Renal cortical epithelial cell (primary cell): ENCODE measurements at regions not wholly inside any gene's neighbourhood (a gene's known extent, or its start where the extent isn't known, plus 50 kb on each side); places are given as distances from the start of the nearest gene placed in this dataset.

Experiments used
- DNase-seq: peaks from one replicate; pipeline ENCODE4 v3.0.0-alpha.2; 2011; ENCODE audit warnings: low read depth

DNA sequence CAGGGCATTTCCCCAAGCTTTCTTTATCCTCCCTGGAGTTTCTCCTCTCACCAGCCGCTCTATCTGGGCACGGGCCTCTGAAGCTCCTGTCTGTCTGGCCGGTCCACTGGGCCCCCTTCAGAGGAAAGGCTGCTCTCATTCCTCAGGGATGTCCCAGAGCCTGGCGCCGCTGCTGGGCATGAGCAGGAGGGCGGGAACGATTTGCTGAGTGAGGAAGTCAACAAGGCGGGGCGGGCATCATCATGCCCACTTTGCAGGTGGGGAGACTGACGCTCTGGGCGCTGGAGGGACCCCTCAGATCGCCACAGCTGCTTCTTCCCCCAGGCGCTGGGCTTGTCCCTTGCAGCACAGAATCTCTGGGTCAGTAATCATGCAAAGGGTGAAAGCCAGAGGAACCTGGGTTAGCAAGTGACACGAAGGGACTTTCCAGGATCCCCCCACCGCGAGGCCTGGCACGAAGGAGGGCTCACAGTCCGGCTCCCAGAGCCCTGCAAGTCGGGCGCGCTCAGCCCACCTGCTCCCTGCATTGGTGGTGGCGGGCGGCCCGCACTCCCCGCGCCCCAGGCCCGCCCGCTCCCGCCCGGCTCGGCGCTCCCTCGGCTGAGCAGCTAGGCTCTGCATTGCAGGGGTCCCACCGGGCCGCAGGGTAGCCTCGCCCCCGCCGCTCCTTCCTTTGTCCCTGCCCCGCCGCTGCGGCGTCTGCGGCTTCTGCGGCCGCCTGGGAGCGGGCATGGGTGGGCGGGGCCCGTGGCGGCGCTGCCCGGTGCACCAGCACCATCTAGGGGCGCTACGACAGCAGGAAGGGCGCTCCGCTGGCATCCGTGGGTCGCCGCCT, 157.8 kb downstream of the CYRIA start:
- DNase-seq = no peak

DNA sequence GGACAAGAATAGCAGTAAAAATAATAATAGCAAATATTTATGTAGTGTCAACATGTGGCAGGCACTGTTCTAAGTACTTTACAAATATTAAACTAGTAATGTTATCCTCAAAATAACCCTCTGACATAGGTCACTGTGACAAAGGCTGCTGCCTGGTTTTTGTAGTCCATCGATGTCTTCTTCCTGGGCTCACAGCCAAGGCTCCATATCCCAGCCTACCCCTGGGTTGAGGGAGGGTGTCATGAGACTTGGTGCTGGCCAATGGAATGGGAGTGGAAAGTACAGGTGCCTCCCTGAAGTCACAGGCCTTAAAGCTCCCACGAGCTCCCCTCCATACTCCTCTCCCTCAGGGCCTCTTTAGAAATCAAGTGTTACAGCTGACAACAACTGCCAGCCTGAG, 159.3 kb downstream of the CYRIA start:
- no peak for DNase-seq

DNA sequence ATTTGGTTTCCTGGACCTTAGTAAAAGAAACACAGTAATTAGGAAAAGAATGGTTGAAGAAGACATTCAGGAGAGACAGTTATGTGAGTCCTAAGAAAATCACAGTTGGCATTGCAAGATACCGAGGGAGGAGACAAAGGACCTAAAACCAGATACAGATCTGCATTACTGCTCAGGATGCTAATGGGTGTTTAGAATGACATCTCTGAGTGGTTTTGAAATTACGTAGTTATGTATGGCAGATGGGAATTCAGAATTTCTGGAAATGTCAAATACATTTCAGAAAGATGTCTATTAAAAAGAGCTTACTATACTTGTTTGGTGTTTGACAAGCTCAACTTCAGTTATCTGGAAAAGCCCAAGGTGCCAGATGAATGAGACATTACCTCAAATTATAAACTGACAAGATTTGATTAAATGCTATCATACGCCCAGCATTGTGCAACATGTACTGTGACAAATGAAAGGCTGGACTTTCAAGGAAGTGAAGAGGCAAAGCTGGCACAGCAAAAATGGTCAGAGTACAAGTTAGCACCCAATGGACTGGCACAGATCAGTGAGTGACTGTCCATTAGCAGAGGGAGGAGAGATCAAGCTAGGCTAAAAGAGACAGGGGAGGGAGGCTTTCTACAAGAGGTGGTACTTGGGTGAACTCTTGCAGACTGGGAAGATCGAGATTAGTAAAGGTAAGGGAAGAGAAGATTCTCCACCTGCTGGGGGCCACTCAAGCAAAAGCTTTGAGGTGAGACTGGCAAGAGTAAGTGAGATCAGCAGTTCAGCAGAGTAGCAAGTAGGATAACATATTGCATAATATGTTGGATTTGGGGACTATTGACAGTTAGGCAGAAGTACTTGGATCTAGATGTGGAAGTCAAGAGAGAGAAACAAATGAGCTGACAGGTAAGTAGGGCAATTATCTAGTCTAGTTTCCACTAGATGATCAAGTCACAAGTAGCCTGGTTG, 168.9 kb downstream of the CYRIA start:
- DNase-seq = peak; percentile 21

DNA sequence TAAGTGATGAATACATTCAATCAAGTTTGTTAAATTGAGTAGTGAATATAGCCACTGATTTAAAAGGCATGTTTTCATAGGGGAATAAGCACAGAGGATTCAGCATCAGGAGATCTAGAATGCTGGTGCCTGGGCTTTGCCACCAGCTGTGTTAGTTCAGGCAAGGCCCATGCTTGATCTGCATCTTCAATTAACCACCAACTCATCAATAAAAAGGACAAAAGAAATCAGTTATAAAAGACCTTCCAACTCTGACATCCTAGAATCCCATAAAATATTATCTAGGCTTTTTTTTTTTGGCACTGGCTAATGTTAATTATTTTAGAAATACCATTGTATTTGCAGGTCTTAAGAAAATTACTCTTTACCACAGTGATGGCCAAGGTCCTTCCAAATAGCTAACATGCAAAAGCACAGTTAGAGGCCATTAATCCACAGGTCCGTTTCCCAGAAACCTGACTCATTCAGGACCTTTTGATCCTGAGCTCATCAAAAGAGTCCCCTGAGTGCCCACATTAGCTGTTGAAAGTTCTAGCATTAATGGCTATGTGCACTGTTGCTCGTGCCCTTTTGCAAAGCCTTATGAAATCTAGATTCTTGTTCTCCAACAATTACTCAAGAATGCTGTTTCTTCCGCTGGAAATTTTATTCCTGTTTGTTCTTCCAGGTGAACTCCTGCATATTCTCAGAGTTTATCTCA, 170.0 kb downstream of the CYRIA start:
- peak; percentile 79 for DNase-seq

DNA sequence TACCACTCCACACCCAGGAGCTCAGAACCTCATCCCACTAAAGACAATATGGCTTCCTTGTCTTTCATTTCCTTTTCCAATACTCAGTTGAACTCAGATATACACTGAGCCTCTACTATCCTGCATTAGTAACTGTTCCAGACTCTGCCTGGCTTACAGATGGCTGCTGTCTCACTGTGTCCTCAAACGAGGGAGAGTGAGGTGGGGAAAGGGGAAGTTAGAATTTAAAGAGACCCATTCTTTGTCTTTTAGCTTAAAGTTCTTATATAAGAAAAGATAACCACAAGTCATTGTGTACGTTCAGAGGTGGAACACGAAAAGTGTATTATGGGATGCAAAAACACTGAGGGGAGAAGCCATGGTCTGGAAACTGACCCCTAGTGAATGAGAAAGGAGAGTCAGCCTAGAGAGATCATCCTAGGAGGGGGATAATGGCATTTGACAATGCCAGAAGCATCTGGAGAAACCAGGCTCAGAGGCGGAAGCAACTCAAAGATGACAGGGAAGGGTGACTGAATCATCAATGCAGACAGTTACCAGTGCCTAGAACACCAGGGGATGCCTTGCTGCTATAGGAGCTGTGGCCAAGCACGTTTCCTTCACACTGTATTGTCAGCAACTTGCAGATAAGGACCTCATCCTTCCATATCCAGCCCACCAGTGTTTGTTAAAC, 170.7 kb downstream of the CYRIA start:
- DNase-seq = no peak

DNA sequence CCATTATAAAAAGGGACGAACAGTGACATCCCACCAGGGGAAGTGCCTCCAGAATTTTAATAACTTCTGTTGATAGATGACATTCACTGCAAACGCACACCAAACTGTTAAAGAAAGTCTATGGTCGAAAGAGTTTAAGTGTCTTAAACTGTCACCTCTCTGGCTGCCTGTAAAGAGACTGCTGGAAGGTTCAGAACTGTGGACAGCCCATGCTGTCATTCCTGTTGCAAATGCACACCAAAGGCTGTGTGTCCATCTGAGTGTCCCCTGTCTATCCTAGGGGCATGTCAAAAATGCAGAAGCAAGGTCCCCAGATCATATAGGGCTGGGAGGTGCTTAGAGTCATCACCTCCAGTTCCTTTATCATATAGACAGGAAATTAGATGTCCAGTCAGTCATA, 171.8 kb downstream of the CYRIA start:
- DNase-seq = no peak

DNA sequence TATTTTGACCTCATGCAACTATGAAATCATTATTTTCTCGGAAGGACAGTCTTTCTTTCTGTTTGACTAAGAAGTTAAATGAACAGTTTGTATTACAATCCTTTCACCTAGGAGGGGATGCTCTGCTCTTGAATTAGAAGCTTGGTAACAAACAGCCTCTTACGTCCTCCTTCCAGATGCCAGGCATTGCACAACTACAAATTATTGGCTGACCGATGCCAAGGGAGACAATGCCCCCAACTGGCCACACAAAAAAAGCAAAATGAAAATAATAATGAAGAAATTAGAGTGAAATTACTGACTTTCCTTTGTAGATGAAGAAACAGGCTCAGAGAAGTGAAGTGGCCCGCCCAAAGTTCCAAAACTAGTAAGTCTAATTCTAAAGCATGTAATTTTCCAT, 177.9 kb downstream of the CYRIA start:
- peak; percentile 56 for DNase-seq

DNA sequence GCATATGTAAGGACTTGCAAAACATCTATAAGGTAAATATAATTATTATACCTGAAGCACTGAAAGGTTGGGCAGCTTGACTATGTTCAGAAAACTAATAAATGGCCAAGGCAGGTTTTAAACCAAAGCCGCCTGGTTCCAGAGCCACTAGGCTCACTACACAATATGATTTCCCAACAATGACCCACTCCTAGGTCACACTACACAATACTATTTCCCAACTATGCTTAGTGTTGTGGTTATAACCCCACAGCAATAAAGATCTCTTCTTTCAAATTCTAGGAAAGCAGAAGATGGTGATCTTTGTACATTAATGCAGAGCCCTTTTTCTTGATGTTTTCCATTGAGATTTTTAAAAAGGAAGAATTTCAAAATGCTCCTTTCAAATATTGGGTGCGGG, 180.4 kb downstream of the CYRIA start:
- DNase-seq = no peak

DNA sequence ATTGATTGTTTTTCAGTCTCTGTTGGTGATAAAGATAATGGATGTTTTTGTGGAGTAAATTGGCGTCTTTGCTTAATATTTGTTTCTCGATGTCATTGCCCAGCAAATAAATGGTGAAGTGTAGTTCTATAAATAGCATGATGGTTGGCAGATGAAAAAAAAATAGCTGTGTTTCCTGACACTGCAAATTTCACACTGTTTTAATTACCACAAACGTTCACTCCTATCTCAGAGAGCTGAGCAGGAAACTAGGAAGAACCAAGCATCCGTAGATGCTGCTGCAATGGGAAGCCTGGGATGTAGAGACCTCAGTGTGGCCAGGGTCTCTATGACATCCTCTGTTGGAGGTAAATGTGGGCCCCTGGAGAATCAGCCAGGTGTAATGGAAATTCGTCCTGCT, 183.2 kb downstream of the CYRIA start:
- no peak for DNase-seq

DNA sequence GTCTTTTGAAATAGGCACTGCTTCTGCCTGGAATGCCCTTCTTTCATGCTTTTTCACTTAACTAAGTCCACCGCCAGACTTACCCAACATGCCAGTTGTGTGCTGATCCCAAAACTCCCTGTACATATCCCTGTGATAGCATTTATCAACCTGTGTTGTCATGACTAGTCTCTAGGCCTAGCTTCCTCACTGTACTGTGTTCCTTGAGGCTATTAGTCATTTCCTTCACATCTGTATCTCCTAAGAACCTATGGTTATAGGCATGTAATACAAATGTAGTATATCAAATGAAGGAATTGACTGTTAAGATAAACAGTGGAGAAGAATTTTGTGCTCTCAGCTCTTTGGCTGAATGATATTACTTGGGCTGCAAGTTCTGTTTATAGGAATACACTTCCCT, 184.3 kb downstream of the CYRIA start:
- DNase-seq = no peak

DNA sequence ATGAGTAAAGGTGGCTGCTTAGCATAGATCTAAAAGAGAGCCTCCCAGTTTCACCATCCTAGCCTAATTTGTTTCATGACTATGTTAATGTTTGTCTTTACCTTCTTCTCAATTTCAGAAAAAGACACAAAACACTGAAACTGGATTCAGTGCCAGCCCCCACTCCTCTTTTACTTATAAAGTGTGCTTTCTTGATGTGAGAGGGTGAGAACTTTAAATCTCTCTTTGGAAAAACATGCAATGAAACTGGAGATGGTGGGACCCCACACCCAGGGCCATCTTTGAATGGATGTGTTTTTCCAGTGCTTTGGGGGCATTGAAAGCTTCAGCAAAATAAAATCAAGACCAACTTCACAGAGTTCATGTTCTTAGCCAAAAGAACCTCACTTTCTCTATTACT, 185.9 kb downstream of the CYRIA start:
- no peak for DNase-seq

DNA sequence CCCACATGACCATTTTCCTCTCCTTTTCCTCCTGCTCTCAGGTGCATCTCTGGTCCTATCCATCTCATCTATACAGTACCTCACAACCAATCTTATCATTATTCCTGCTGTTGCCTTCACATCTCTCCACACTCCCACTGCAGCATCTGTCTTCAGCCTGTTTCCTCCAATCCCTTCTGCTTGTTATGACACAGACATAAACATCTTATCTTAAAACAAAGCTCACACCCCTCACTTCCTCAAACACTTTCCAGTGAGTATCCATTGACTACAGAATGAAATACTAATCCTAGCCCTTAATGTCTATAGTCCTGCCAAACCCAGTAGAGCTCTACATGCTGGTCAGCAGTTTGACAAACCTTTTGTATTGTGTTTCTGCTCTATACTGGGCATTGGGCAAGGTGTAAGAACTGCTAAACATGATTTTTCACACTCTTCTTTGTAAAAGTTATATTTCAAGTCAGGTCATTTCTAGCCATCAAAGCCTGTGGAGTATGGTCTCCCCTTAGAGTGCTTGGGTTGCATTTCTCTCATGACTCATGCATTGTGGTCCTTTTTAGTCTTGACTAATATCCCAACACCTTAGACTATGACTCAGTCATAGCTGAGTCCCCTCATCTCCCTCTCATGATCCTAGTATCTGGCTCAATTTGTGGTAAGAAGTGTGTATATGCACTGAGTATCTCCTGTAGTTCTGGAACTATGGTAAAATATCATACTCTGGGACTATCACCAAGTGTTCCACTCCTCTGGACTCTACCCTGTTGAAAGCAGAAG, 187.0 kb downstream of the CYRIA start:
- peak; percentile 34 for DNase-seq

DNA sequence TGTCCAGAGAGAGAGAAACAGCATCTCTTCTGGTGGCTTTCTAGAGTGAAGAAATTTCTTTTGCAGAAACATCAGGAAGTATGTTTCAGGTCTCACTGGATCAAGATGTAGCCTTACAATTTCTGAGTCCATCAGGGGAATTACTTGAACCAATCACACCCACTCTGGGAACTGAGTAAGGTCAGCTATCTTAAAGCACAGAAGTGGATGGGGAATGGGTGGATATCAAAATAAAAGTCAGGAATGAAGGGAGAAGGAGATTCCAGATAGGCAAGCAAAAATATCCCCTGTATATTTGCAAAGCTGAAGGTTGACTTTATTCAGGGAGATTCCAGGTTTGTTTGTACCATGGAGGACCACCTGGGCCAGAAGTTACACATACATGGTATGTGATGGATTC, 188.0 kb downstream of the CYRIA start:
- DNase-seq = no peak

DNA sequence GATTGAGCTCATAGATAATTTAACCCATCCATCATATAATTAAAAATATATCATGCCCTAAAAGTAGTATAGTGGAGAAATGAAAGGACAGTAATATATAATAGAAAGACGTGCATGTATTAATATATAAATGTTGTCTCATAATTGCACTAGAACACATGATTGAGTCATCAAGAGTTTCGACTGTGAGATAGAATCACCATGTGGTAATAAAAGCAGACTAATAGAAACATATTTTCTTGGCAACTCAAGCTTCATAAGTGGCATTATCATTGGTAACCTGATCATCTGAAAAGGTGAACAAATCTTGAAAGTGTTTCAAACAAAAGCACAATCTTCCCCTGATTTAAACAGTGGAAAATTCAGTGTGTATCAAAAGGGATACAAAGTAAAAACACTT, 188.8 kb downstream of the CYRIA start:
- DNase-seq = no peak

DNA sequence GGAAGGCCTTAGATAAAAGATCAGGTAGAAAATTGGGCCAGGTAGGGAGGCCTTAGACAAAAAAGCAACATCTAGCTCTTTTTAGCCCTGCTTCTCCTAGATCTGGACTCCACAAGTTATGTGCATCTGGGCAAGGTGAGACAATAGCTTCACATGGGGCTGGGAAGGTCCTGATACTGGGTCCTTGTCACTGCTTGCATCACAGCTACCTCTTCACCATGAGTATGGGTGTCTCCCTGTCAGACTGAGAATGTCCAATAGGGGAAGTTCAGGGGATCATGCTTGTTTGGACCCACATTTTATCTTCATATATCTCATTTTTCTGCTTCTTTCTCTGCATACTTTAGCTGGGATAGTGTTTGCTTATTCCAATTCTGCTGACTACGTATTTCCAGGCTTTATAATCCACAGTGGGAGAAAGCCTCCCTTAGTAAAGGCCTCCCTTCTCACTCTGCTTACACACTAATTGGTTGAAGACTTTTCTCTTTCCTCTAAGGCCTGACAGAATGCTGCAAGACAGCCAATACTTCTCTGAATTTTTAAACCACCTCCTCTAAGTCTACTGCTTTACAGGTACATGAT, 189.6 kb downstream of the CYRIA start:
- DNase-seq = no peak

DNA sequence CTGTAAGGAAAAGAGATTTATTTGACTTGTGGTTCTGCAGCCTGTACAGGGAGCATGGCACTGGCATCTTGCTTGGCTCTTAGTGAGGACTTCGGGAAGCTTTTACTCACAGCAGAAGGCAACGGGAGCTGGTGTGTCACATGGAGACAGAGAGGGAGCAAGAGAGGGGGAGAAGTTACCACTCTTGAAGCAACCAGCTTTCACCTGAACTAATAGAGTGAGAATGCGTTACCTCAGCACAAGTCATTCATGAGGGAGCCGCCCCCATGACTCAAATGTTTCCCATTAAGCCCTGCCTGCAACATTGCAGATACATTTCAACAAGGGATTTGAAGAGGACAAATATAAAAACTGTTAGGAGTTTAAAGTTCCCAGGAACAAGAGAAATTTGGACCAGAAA, 190.0 kb downstream of the CYRIA start:
- DNase-seq = peak; percentile 9

DNA sequence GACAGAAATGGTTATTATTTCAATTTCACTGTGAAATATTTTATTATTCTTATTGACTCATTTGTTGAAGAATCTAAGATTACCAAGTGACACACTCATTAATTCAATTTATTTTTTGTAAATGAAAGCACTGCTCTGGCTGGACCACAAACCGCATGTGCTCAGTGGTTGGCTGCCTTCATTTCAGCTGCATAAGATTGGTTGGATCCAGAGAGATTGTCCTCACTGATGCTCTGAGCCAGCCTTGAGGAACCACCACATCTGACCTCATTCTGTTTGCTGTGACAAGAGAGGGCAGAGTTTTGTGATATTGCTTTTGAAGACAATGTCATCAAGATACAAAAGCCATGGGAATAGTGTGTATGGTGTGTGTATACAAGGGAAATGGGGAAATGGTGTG, 192.1 kb downstream of the CYRIA start:
- no peak for DNase-seq

DNA sequence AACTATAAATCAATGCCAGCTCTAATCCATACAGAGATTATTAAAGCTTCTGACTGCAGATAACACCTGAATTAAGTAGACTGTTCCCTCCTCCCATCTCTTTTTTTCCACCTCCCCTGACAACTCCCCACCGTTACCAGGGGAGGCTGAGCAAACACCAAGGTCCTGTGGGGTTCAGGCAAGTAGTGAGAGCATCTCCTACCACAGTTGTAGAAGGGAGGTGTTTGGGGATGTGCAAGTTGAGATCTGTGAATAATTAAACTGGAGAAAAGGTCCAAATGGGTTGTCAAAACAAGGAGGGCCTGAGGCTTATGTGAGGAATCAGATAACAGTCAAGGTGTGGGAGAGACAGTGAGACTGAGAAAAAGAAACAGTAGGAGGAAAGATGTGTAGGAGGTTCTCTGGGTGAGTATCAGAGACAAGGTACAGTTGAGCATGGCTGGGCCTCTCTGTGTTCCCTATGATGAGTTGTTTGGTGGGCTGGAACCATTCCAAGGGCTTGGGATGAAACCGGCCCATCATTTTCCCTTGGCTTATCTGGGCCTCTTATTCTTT, 194.6 kb downstream of the CYRIA start:
- peak; percentile 1 for DNase-seq

DNA sequence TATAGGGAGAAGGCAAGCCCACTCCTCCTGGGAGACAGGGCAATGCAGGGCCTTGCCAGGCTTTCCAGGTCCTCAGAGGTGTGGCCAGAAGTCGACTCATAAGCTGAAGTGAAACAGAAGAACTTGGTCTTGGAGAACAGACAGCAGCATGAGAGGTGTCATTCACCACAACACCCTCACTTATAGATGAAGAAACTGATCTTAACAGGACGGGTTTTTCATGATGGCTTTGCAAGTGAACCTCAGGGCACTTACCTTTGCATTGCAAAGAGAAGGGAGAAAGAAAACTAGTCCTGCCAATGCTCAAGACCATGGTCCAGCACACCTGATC, 198.8 kb downstream of the CYRIA start:
- DNase-seq = no peak

DNA sequence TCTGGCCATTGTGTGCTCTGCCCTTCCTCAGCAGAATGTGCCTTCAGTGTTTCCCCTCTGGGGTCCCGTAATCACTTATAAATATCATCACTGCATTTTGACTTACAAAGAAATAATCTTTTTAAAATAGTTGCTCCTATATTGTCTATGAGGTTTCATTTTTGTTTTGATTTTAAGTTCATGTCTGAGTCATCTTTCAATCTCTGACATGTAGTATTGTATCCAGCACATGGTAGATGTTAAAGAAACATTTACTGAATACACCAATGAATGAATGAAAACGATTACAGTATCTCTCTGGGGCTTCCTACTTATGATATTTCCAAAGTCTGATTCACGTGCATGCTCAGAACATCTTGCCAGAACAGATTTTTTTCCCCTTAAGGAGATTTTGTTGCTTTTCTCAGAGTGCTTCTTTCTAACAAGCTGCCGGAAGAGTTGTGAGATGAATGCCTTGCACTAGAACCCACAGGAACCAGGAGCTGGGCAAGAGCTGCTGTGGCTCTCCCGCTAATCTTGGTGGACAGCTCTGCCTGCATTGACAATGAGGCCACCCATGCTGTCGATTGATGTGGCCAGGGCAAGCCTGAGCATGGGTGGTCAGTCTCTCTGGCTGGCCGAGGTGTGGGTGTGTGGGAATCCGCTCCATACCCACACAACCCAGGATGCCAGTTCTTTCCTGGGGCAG, 199.4 kb downstream of the CYRIA start:
- DNase-seq = no peak
